Neural progenitor cell (in vitro differentiated cells): ENCODE measurements at regions not wholly inside any gene's neighbourhood (a gene's known extent, or its start where the extent isn't known, plus 50 kb on each side); places are given as distances from the start of the nearest gene placed in this dataset.

Experiments
- DNase-seq: peaks from one replicate; pipeline ENCODE4 v3.0.0-alpha.2; 2016; ENCODE audit warnings: low spot score
- H2AFZ ChIP-seq: fragments of 200-600 bp; sonication (generic); replicated peaks from 2 replicates; pipeline ENCODE4 v1.6.1; 2016; ENCODE audit warnings: antibody characterized with exemption
- H3F3A ChIP-seq: fragments of 200-600 bp; sonication (generic); 2 replicates; pipeline ENCODE4 v1.6.1; 2016; ENCODE audit warnings: antibody characterized with exemption, low read depth
- H3K27ac ChIP-seq: fragments of 200-600 bp; sonication (generic); 2 replicates; pipeline ENCODE4 v1.5.1; 2016; ENCODE audit warnings: mild to moderate bottlenecking
- H3K27me3 ChIP-seq: fragments of 200-600 bp; sonication (generic); 2 replicates; pipeline ENCODE4 v1.6.1; 2016; ENCODE audit warnings: mild to moderate bottlenecking, moderate library complexity
- H3K36me3 ChIP-seq: fragments of 200-600 bp; sonication (generic); 2 replicates; pipeline ENCODE4 v1.5.1; 2016
- H3K4me1 ChIP-seq: fragments of 200-600 bp; sonication (generic); 2 replicates; pipeline ENCODE4 v1.6.1; 2016; ENCODE audit warnings: mixed run types
- H3K4me2 ChIP-seq: fragments of 200-600 bp; sonication (generic); 2 replicates; pipeline ENCODE4 v1.6.1; 2016
- H3K4me3 ChIP-seq: fragments of 200-600 bp; sonication (generic); 2 replicates; pipeline ENCODE4 v1.5.1; 2016
- H3K79me2 ChIP-seq: fragments of 200-600 bp; sonication (generic); 2 replicates; pipeline ENCODE4 v1.6.1; 2016; ENCODE audit warnings: low read depth
- H3K9ac ChIP-seq: fragments of 200-600 bp; sonication (generic); 2 replicates; pipeline ENCODE4 v1.6.1; 2016
- H3K9me3 ChIP-seq: fragments of 200-600 bp; sonication (generic); 2 replicates; pipeline ENCODE4 v1.5.1; 2016; ENCODE audit warnings: low read depth
- H4K20me1 ChIP-seq: fragments of 200-600 bp; sonication (generic); 2 replicates; pipeline ENCODE4 v1.6.1; 2016; ENCODE audit warnings: low read depth
- H3K27ac Mint-ChIP-seq: 3 replicates; pipeline ENCODE4 v1.8.0; 2021; ENCODE audit warnings: mixed read lengths
- H3K27me3 Mint-ChIP-seq: 2 replicates; pipeline ENCODE4 v1.8.0; 2022; ENCODE audit warnings: low read depth, mild to moderate bottlenecking, inconsistent platforms, moderate library complexity, mixed read lengths; ENCODE audit not compliant: insufficient read depth
- H3K36me3 Mint-ChIP-seq: 3 replicates; pipeline ENCODE4 v1.8.0; 2021; ENCODE audit warnings: mixed read lengths
- H3K4me1 Mint-ChIP-seq: 3 replicates; pipeline ENCODE4 v1.8.0; 2021; ENCODE audit warnings: mixed read lengths
- H3K4me3 Mint-ChIP-seq: 3 replicates; pipeline ENCODE4 v1.8.0; 2021; ENCODE audit warnings: mild to moderate bottlenecking, moderate library complexity, mixed read lengths
- H3K9me3 Mint-ChIP-seq: 3 replicates; pipeline ENCODE4 v1.8.0; 2020; ENCODE audit warnings: mixed read lengths
- EZH2 ChIP-seq: fragments of 200-600 bp; sonication (generic); IDR thresholded peaks from 2 replicates; pipeline ENCODE4 v1.6.1; 2017; ENCODE audit warnings: antibody characterized with exemption, mild to moderate bottlenecking, moderate library complexity
- EZH2phosphoT487 ChIP-seq: fragments of 200-600 bp; sonication (generic); IDR thresholded peaks from 2 replicates; pipeline ENCODE4 v1.6.1; 2017; ENCODE audit warnings: antibody characterized with exemption
- TF ChIP-seq, protein P1 (sequence below): fragments of 200-600 bp; sonication (generic); IDR thresholded peaks from 2 replicates; pipeline ENCODE4 v1.5.1; 2017; ENCODE audit warnings: antibody characterized with exemption, mild to moderate bottlenecking

DNA sequence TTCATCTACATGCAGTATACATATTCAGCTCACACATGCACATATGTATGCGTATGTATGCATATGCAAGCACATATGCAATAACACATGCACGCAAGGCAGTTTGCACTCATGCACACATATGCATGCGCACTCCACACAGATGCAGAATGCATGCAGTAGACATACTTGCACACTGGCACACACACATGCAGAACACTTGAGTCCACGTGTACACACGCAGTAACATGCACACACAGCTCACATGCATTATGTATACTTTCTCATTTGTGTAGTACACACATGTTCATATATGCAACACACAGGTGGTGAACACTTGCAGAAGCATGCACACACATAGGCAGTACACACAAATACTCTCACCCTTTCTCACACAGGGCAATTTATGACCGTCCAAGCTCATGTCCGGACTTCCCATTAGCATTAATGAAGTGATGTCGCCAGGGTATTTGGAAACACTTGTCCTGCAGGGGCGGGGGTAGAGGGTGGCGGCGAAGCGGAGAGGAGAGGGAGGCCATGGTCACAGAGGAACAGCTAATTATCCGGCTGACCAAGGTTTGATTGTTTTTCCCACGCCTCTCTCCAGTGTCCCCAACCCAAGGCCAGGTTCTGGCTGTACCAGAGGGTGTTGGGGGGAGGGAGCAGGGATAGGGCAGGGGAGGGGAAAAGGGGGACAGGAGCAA is 91.3 kb downstream of the VEGFA start:
- Histone ChIP-seq H3K4me2 (no peak overlapping the region), H3K9ac (no peak overlapping the region), H4K20me1 (peaks cover 9% of the 10 kb centered on the region), H3K4me3 (no peak overlapping the region), H3K27ac (no peak overlapping the region), H3K79me2 (no peaks in the 10 kb centered on the region), H3F3A (peaks cover 31% of the 10 kb centered on the region), H3K4me1 (peaks cover 64% of the 10 kb centered on the region), H2AFZ (no peak overlapping the region), H3K9me3 (no peaks in the 10 kb centered on the region), H3K36me3 (no peaks in the 10 kb centered on the region), H3K27me3 (no peaks in the 10 kb centered on the region)
- TF ChIP-seq, protein P1, sequence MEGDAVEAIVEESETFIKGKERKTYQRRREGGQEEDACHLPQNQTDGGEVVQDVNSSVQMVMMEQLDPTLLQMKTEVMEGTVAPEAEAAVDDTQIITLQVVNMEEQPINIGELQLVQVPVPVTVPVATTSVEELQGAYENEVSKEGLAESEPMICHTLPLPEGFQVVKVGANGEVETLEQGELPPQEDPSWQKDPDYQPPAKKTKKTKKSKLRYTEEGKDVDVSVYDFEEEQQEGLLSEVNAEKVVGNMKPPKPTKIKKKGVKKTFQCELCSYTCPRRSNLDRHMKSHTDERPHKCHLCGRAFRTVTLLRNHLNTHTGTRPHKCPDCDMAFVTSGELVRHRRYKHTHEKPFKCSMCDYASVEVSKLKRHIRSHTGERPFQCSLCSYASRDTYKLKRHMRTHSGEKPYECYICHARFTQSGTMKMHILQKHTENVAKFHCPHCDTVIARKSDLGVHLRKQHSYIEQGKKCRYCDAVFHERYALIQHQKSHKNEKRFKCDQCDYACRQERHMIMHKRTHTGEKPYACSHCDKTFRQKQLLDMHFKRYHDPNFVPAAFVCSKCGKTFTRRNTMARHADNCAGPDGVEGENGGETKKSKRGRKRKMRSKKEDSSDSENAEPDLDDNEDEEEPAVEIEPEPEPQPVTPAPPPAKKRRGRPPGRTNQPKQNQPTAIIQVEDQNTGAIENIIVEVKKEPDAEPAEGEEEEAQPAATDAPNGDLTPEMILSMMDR: no peak
- TF ChIP-seq EZH2 (no peak), EZH2phosphoT487 (no peak)
- peaks cover 12% of the 10 kb centered on the region for H3K27me3 Mint-ChIP-seq
- H3K27ac Mint-ChIP-seq: no peak overlapping the region
- H3K4me1 Mint-ChIP-seq: peaks cover 70% of the 10 kb centered on the region
- no peaks in the 10 kb centered on the region for H3K36me3 Mint-ChIP-seq
- no peak overlapping the region for H3K4me3 Mint-ChIP-seq
- no peaks in the 10 kb centered on the region for H3K9me3 Mint-ChIP-seq
- DNase-seq: no peak

DNA sequence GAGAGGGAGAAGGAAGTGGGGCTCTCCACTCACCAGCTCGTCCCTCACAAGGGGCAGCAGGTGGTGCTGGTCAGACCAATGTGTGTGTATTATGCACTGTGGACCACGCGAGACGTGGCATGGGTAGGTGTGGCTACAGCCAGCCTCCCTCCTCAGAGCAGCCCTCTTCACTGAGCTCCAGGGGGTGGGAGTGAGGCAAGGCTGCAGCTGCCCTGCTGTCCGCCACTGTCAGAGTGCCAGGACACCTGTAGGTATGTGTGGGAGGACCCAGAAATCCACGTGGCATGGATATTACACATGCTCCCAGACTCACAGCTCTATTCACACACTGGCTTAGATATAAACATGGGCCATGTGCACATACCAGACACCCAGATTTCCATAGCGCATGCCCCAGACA is 90.3 kb downstream of the VEGFA start:
- DNase-seq: no peak
- H3K4me3 Mint-ChIP-seq: no peak overlapping the region
- no peak overlapping the region for H3K4me3 ChIP-seq
- TF ChIP-seq EZH2phosphoT487: no peak
- TF ChIP-seq, protein P1: no peak
- TF ChIP-seq EZH2: no peak
- peak overlapping the region; percentile 57 for H3K4me2 ChIP-seq
- H3K9me3 Mint-ChIP-seq: no peaks in the 10 kb centered on the region
- H3K79me2 ChIP-seq: no peaks in the 10 kb centered on the region
- H3K4me1 ChIP-seq: peaks cover 58% of the 10 kb centered on the region
- no peak overlapping the region for H3K9ac ChIP-seq
- H3K36me3 ChIP-seq: no peaks in the 10 kb centered on the region
- no peak overlapping the region for H3K27ac Mint-ChIP-seq
- H3K9me3 ChIP-seq: no peaks in the 10 kb centered on the region
- no peaks in the 10 kb centered on the region for H3K27me3 ChIP-seq
- no peaks in the 10 kb centered on the region for H3K36me3 Mint-ChIP-seq
- H2AFZ ChIP-seq: no peak overlapping the region
- H3K27me3 Mint-ChIP-seq: peaks cover 13% of the 10 kb centered on the region
- H3K4me1 Mint-ChIP-seq: peaks cover 60% of the 10 kb centered on the region
- peaks cover 31% of the 10 kb centered on the region for H3F3A ChIP-seq
- peaks cover 9% of the 10 kb centered on the region for H4K20me1 ChIP-seq
- H3K27ac ChIP-seq: no peak overlapping the region

DNA sequence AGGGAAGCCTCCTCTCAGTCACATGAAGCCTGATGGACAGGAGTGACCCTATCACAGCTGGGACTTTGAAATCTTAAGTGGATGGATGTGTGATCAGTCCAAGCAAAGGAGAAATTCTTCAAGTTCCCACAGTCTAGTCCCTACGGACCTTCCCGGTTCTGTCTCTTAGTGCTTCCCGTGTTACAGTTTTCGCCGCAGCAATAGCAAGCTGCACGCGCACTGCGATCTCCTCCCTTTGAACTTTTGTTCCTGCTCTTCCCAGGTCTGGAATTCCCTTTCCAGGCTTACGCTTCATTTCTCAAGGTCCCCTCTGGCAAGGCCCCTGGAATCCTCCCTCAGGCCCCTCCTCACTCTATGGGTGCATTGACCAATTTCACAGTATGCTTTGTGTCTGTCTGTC is 89.2 kb downstream of the VEGFA start:
- Mint-ChIP-seq H3K9me3 (no peaks in the 10 kb centered on the region), H3K4me3 (peak overlapping the region; percentile 29), H3K27me3 (peaks cover 20% of the 10 kb centered on the region), H3K27ac (no peak overlapping the region), H3K4me1 (peaks cover 52% of the 10 kb centered on the region), H3K36me3 (no peaks in the 10 kb centered on the region)
- peak overlapping the region; percentile 54 for H3K27ac ChIP-seq
- peaks cover 9% of the 10 kb centered on the region for H4K20me1 ChIP-seq
- H2AFZ ChIP-seq: no peak overlapping the region
- no peak overlapping the region for H3K4me3 ChIP-seq
- H3K27me3 ChIP-seq: no peaks in the 10 kb centered on the region
- H3F3A ChIP-seq: peaks cover 31% of the 10 kb centered on the region
- no peaks in the 10 kb centered on the region for H3K36me3 ChIP-seq
- no peak overlapping the region for H3K9ac ChIP-seq
- TF ChIP-seq, protein P1: no peak
- TF ChIP-seq EZH2: no peak
- no peak for TF ChIP-seq EZH2phosphoT487
- no peaks in the 10 kb centered on the region for H3K9me3 ChIP-seq
- no peak for DNase-seq
- H3K4me2 ChIP-seq: peak overlapping the region; percentile 57
- H3K79me2 ChIP-seq: no peaks in the 10 kb centered on the region
- H3K4me1 ChIP-seq: peaks cover 47% of the 10 kb centered on the region
